Duodenal mucosa (tissue), 2 donors: ENCODE measurements at regions not wholly inside any gene's neighbourhood (a gene's known extent, or its start where the extent isn't known, plus 50 kb on each side); places are given as distances from the start of the nearest gene placed in this dataset.
"Not testable (repeated sequence)": the region's sequence is repeated elsewhere in the genome, so short reads cannot be mapped to it uniquely, and the experiment has no call there.

ENCODE experiments used
- H3K27ac ChIP-seq: one replicate; pipeline ENCODE4 v1.7.0; 2013; ENCODE audit warnings: low read depth, low read length
- H3K27me3 ChIP-seq, 2 donors: one replicate each; pipeline ENCODE4 v1.7.0; 2013; ENCODE audit warnings: low read length in 2 of 2, control low read depth in 1 of 2; ENCODE audit not compliant: insufficient read depth in 2 of 2, control insufficient read depth in 1 of 2
- H3K36me3 ChIP-seq, 2 donors: one replicate each; pipeline ENCODE4 v1.7.0; 2013; ENCODE audit warnings: low read length in 2 of 2, control low read depth in 1 of 2; ENCODE audit not compliant: insufficient read depth in 2 of 2, control insufficient read depth in 1 of 2
- H3K4me1 ChIP-seq, 2 donors: one replicate each; pipeline ENCODE4 v1.7.0; 2013; ENCODE audit warnings: low read length in 2 of 2, control low read depth in 1 of 2; ENCODE audit not compliant: insufficient read depth in 2 of 2, control insufficient read depth in 1 of 2
- H3K4me3 ChIP-seq, 2 donors: one replicate each; pipeline ENCODE4 v1.7.0; 2013; ENCODE audit warnings: low read length in 2 of 2, low read depth in 1 of 2
- H3K9ac ChIP-seq, 2 donors: one replicate each; pipeline ENCODE4 v1.7.0; 2013; ENCODE audit warnings: low read length in 2 of 2, low read depth in 1 of 2
- H3K9me3 ChIP-seq, 2 donors: one replicate each; pipeline ENCODE4 v1.7.0; 2013; ENCODE audit warnings: low read length in 2 of 2, control low read depth in 1 of 2; ENCODE audit not compliant: control insufficient read depth in 1 of 2

GRCh38 chr20:19921284-19921793 lies 95.8 kb upstream of the NAA20 start:
- Histone ChIP-seq H3K36me3 (peaks cover 0 to 3% of the 10 kb centered on the region in 2 donors), H3K4me3 (no peak overlapping the region), H3K9me3 (no peaks in the 10 kb centered on the region), H3K27me3 (no peaks in the 10 kb centered on the region), H3K9ac (no peak overlapping the region), H3K4me1 (peaks cover 16 to 24% of the 10 kb centered on the region in 2 donors), H3K27ac (no peak overlapping the region)

- H3K4me1 ChIP-seq = peaks cover 18 to 29% of the 10 kb centered on the region in 2 donors
- not testable (repeated sequence) for H3K4me3 ChIP-seq, H3K27me3 ChIP-seq, H3K27ac ChIP-seq, H3K9ac ChIP-seq, H3K36me3 ChIP-seq, H3K9me3 ChIP-seq
Observed at GRCh38 chr20:19921829-19922228, 95.3 kb upstream of the NAA20 start.

GRCh38 chr20:19922716-19923115 lies 94.4 kb upstream of the NAA20 start:
- peaks cover 0 to 3% of the 10 kb centered on the region in 2 donors for H3K36me3 ChIP-seq
- no peak overlapping the region for H3K27ac ChIP-seq
- no peak overlapping the region for H3K9ac ChIP-seq
- peaks cover 16 to 22% of the 10 kb centered on the region in 2 donors for H3K4me1 ChIP-seq
- no peaks in the 10 kb centered on the region for H3K9me3 ChIP-seq
- no peak overlapping the region for H3K4me3 ChIP-seq
- no peaks in the 10 kb centered on the region for H3K27me3 ChIP-seq

- Histone ChIP-seq H3K9ac (no peak overlapping the region), H3K4me3 (no peak overlapping the region), H3K27ac (no peak overlapping the region), H3K9me3 (no peaks in the 10 kb centered on the region), H3K4me1 (peaks cover 15 to 21% of the 10 kb centered on the region in 2 donors), H3K36me3 (peaks cover 0 to 3% of the 10 kb centered on the region in 2 donors), H3K27me3 (no peaks in the 10 kb centered on the region)
Observed at GRCh38 chr20:19923762-19924161, 93.4 kb upstream of the NAA20 start.

GRCh38 chr20:19924255-19924654 lies 92.9 kb upstream of the NAA20 start:
- H3K9me3 ChIP-seq = no peaks in the 10 kb centered on the region
- H3K27ac ChIP-seq = no peak overlapping the region
- H3K36me3 ChIP-seq = peaks cover 0 to 3% of the 10 kb centered on the region in 2 donors
- peaks cover 15 to 22% of the 10 kb centered on the region in 2 donors for H3K4me1 ChIP-seq
- H3K9ac ChIP-seq = no peak overlapping the region
- H3K27me3 ChIP-seq = no peaks in the 10 kb centered on the region
- H3K4me3 ChIP-seq = no peak overlapping the region

- Histone ChIP-seq H3K9me3 (no peaks in the 10 kb centered on the region), H3K27ac (no peak overlapping the region), H3K4me1 (peaks cover 15 to 32% of the 10 kb centered on the region in 2 donors)
Observed at GRCh38 chr20:19926591-19926990, 90.6 kb upstream of the NAA20 start.

GRCh38 chr20:19928328-19929011 lies 88.7 kb upstream of the NAA20 start:
- no peak overlapping the region for H3K4me3 ChIP-seq
- H3K4me1 ChIP-seq = peaks cover 26 to 45% of the 10 kb centered on the region in 2 donors
- no peaks in the 10 kb centered on the region for H3K27me3 ChIP-seq
- H3K36me3 ChIP-seq = no peaks in the 10 kb centered on the region
- H3K9ac ChIP-seq = no peak overlapping the region
- H3K27ac ChIP-seq = no peak overlapping the region
- no peaks in the 10 kb centered on the region for H3K9me3 ChIP-seq

More at GRCh38 chr20:19926591-19926990, 90.6 kb upstream of the NAA20 start:
- no peak overlapping the region for H3K4me3 ChIP-seq
- H3K36me3 ChIP-seq = peaks cover 0 to under 1% of the 10 kb centered on the region in 2 donors
- no peak overlapping the region for H3K9ac ChIP-seq
- no peaks in the 10 kb centered on the region for H3K27me3 ChIP-seq

GRCh38 chr20:19929012-19929360 lies 88.2 kb upstream of the NAA20 start:
- Histone ChIP-seq H3K4me1 (peaks cover 28 to 45% of the 10 kb centered on the region in 2 donors), H3K27me3 (no peaks in the 10 kb centered on the region)

GRCh38 chr20:19929481-19930145 lies 87.5 kb upstream of the NAA20 start:
- no peaks in the 10 kb centered on the region for H3K9me3 ChIP-seq
- H3K9ac ChIP-seq = no peak overlapping the region
- H3K27me3 ChIP-seq = no peaks in the 10 kb centered on the region
- H3K4me1 ChIP-seq = peaks cover 32 to 52% of the 10 kb centered on the region in 2 donors
- H3K36me3 ChIP-seq = no peaks in the 10 kb centered on the region
- no peak overlapping the region for H3K27ac ChIP-seq
- no peak overlapping the region for H3K4me3 ChIP-seq

More at GRCh38 chr20:19929012-19929360, 88.2 kb upstream of the NAA20 start:
- no peak overlapping the region for H3K27ac ChIP-seq
- H3K9ac ChIP-seq = no peak overlapping the region
- H3K9me3 ChIP-seq = no peaks in the 10 kb centered on the region
- H3K36me3 ChIP-seq = no peaks in the 10 kb centered on the region
- H3K4me3 ChIP-seq = no peak overlapping the region

- Histone ChIP-seq H3K4me3 (no peak overlapping the region), H3K27me3 (no peaks in the 10 kb centered on the region), H3K27ac (no peak overlapping the region), H3K36me3 (no peaks in the 10 kb centered on the region), H3K9ac (no peak overlapping the region), H3K4me1 (peaks cover 39 to 59% of the 10 kb centered on the region in 2 donors), H3K9me3 (no peaks in the 10 kb centered on the region)
Observed at GRCh38 chr20:19930426-19930825, 86.7 kb upstream of the NAA20 start.
